Keratinocyte (primary cell): ENCODE measurements at regions not wholly inside any gene's neighbourhood (a gene's known extent, or its start where the extent isn't known, plus 50 kb on each side); places are given as distances from the start of the nearest gene placed in this dataset.
A peak's percentile ranks its signal among the peaks of the same experiment; 100 is the strongest.

Source experiments
- DNase-seq: peaks from one replicate; pipeline ENCODE4 v3.0.0-alpha.2; 2011; ENCODE audit warnings: low read depth, missing footprints, low spot score
- FAIRE-seq: peaks from 2 replicates; lab custom pipeline; 2011; peaks lifted over from hg19 to GRCh38; lab: Jason Lieb, UNC
- H2AFZ ChIP-seq: 2 replicates; pipeline ENCODE4 v1.6.0; 2012; ENCODE audit warnings: low read length, control low read depth, inconsistent platforms; ENCODE audit not compliant: control insufficient read depth
- H3K27ac ChIP-seq: 2 replicates; pipeline ENCODE4 v1.5.1; 2011; ENCODE audit warnings: low read length; ENCODE audit not compliant: control insufficient read depth, insufficient read depth
- H3K27me3 ChIP-seq: 3 replicates; pipeline ENCODE4 v1.6.0; 2011; ENCODE audit warnings: low read length; ENCODE audit not compliant: control insufficient read depth, insufficient read depth; ENCODE audit errors: extremely low read depth
- H3K36me3 ChIP-seq, 2 experiments: 2 replicates in 1 of 2; 3 replicates in 1 of 2; pipeline ENCODE4 v1.5.1; 2011; ENCODE audit warnings: low read length in 2 of 2, mild to moderate bottlenecking in 1 of 2; ENCODE audit not compliant: control insufficient read depth in 2 of 2, insufficient read depth in 2 of 2; ENCODE audit errors: extremely low read depth in 1 of 2
- H3K4me1 ChIP-seq: 3 replicates; pipeline ENCODE4 v1.5.1; 2011; ENCODE audit warnings: low read length; ENCODE audit not compliant: control insufficient read depth, insufficient read depth; ENCODE audit errors: extremely low read depth
- H3K4me2 ChIP-seq: 3 replicates; pipeline ENCODE4 v1.6.0; 2011; ENCODE audit warnings: low read depth, low read length; ENCODE audit not compliant: control insufficient read depth, insufficient read depth; ENCODE audit errors: extremely low read depth
- H3K4me3 ChIP-seq, 3 experiments: fragments of 200-600 bp in 1 of 3; sonication (generic) in 1 of 3; 2 replicates in 2 of 3; 3 replicates in 1 of 3; pipeline ENCODE4 v1.5.1; 2011 to 2016; ENCODE audit warnings: low read length in 3 of 3, mild to moderate bottlenecking in 3 of 3, control low read depth in 2 of 3, inconsistent platforms in 1 of 3, low read depth in 1 of 3, mixed read lengths in 1 of 3, mixed run types in 1 of 3, moderate library complexity in 1 of 3; ENCODE audit not compliant: control insufficient read depth in 2 of 3, insufficient read depth in 2 of 3; ENCODE audit errors: extremely low read depth in 1 of 3
- H3K79me2 ChIP-seq: 2 replicates; pipeline ENCODE4 v1.6.0; 2012; ENCODE audit warnings: low read length; ENCODE audit not compliant: control insufficient read depth, insufficient read depth
- H3K9ac ChIP-seq: 3 replicates; pipeline ENCODE4 v1.6.0; 2011; ENCODE audit warnings: low read length; ENCODE audit not compliant: control insufficient read depth, insufficient read depth; ENCODE audit errors: extremely low read depth
- H3K9me1 ChIP-seq: 3 replicates; pipeline ENCODE4 v1.6.0; 2011; ENCODE audit warnings: low read length; ENCODE audit not compliant: control insufficient read depth, insufficient read depth; ENCODE audit errors: extremely low read depth
- H3K9me3 ChIP-seq: 2 replicates; pipeline ENCODE4 v1.5.1; 2012; ENCODE audit warnings: low read depth, low read length; ENCODE audit not compliant: control insufficient read depth
- H4K20me1 ChIP-seq: 3 replicates; pipeline ENCODE4 v1.6.0; 2011; ENCODE audit warnings: low read length; ENCODE audit not compliant: control insufficient read depth, insufficient read depth; ENCODE audit errors: extremely low read depth
- EZH2 ChIP-seq: IDR thresholded peaks from one replicate; pipeline ENCODE4 v1.6.1; 2012; ENCODE audit warnings: inconsistent platforms, mild to moderate bottlenecking, low read length, moderate library complexity
- dilution Hi-C: fragments of 300-500 bp; cut with MboI; formaldehyde crosslinking; loops from one replicate; pipeline ENCODE4 v1.7.0; 2020; ENCODE audit warnings: low sequenced_read_pairs; ENCODE audit not compliant: extremely low pct_ligation_motif_present
- TF ChIP-seq, protein P1 (sequence below), 3 experiments: IDR thresholded peaks in 1 of 3; conservative IDR thresholded peaks in 1 of 3; optimal IDR thresholded peaks in 1 of 3; 2 replicates in 2 of 3; 3 replicates in 1 of 3; pipeline versions ENCODE3 to v1.5.1; 2011; ENCODE audit warnings: low read length in 3 of 3, mild to moderate bottlenecking in 3 of 3, moderate library complexity in 2 of 3, control low read depth in 1 of 3, inconsistent platforms in 1 of 3; ENCODE audit not compliant: insufficient read depth in 2 of 3; ENCODE audit errors: extremely low read depth in 1 of 3

DNA sequence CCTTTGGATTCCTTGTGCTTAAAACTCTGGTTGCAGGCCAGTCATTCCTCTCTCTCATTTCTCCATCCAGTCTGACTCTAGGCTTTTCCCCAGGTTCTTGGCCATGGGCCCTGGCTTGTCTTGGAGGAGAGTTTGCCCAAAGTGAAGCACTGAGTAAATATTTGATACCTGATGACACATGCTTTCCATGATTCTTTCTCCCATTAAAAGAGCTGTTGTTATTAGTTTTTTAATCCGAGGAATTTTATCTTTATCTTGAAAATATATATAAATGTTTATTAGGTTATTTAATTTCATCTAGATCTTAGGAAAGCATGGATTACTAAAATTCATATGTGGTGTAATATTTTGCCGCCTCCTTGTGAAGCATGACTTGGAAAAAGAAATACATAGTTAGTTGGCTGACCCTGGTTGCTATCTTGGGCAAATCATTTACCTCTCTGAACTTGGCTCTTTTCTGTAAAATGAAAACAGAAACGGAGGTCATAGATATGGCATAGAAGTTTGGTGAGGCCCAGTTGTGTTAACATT is 650.1 kb downstream of the SLC4A3 start:
- DNase-seq, result peak; percentile 56

DNA sequence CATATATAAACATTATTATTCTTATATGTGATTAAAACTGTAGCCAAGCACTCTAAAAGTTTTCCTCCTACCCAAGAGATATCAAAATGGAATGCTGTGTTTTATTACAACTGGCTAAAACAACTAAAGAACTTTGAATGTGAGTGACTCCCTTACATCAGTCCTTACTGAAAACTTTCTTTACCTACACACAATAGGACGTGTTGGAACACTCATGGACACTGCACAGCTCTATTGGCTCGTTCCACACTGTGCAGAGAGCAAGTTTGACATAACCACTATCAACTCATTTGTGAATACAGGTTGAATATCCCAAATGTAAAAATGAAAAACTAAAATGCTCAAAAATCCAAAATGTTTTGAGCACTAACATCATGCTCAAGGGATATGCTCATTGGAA is 650.6 kb downstream of the SLC4A3 start:
- Histone ChIP-seq H3K9ac (no peak overlapping the region), H3K36me3 (no peaks in the 10 kb centered on the region), H3K4me3 (no peak overlapping the region), H3K4me2 (peak overlapping the region; percentile 13), H3K27me3 (no peaks in the 10 kb centered on the region), H3K4me1 (peaks cover 54% of the 10 kb centered on the region), H3K27ac (peak overlapping the region; percentile 95), H3K9me1 (no peaks in the 10 kb centered on the region), H3K79me2 (no peaks in the 10 kb centered on the region), H3K9me3 (no peaks in the 10 kb centered on the region), H4K20me1 (no peaks in the 10 kb centered on the region), H2AFZ (peak overlapping the region; percentile 45)
- TF ChIP-seq, protein P1, sequence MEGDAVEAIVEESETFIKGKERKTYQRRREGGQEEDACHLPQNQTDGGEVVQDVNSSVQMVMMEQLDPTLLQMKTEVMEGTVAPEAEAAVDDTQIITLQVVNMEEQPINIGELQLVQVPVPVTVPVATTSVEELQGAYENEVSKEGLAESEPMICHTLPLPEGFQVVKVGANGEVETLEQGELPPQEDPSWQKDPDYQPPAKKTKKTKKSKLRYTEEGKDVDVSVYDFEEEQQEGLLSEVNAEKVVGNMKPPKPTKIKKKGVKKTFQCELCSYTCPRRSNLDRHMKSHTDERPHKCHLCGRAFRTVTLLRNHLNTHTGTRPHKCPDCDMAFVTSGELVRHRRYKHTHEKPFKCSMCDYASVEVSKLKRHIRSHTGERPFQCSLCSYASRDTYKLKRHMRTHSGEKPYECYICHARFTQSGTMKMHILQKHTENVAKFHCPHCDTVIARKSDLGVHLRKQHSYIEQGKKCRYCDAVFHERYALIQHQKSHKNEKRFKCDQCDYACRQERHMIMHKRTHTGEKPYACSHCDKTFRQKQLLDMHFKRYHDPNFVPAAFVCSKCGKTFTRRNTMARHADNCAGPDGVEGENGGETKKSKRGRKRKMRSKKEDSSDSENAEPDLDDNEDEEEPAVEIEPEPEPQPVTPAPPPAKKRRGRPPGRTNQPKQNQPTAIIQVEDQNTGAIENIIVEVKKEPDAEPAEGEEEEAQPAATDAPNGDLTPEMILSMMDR (optimal IDR thresholded peaks at IDR 0.05 in 1 of 3, IDR thresholded peaks at IDR 0.05 in 1 of 3, conservative IDR thresholded peaks at IDR 0.05 in 1 of 3; ENCODE audit: extremely low read depth in 1 of 3, insufficient read depth in 2 of 3, low read length in 3 of 3), result no peak
- TF ChIP-seq EZH2, result no peak
- DNase-seq (no peak), FAIRE-seq (peak; percentile 85)
- dilution Hi-C loops, result no loop called here

More for the DNA sequence above, 650.1 kb downstream of the SLC4A3 start:
- Histone ChIP-seq H3K9me1 (no peaks in the 10 kb centered on the region), H3K27me3 (no peaks in the 10 kb centered on the region), H3K27ac (peak overlapping the region; percentile 95), H4K20me1 (no peaks in the 10 kb centered on the region), H3K79me2 (no peaks in the 10 kb centered on the region), H2AFZ (peak overlapping the region; percentile 47), H3K4me1 (peaks cover 54% of the 10 kb centered on the region), H3K9me3 (no peaks in the 10 kb centered on the region), H3K4me3 (no peak overlapping the region), H3K36me3 (no peaks in the 10 kb centered on the region), H3K9ac (no peak overlapping the region), H3K4me2 (no peak overlapping the region)
- TF ChIP-seq, protein P1 (optimal IDR thresholded peaks at IDR 0.05 in 1 of 3, IDR thresholded peaks at IDR 0.05 in 1 of 3, conservative IDR thresholded peaks at IDR 0.05 in 1 of 3; ENCODE audit: extremely low read depth in 1 of 3, insufficient read depth in 2 of 3, low read length in 3 of 3), result no peak
- TF ChIP-seq EZH2, result no peak
- FAIRE-seq, result peak; percentile 89
- dilution Hi-C loops, result no loop called here
